ENCODE measurements at regions not wholly inside any gene's neighbourhood (a gene's known extent, or its start where the extent isn't known, plus 50 kb on each side); places are given as distances from the start of the nearest gene placed in this dataset.

DNA sequence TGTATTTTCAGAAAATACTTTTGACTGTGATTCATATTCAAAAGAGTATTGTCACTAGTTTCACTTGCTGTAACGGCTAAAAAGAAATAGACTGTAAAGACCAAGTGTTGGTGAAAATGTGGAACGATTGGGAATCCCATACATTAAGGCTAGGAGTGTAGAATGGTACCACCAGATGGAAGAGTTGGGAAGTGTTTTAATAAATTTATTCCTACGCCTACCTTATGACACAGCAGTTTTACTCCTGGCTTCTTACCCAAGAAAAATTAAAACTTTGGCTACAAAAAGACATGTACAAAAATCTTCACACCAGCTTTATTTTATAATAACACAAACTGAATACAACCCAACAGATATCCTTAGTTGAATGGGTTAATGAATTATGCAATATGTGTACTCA is 256.2 kb downstream of the TAF11L14 start:
- Histone ChIP-seq H3K36me3 (ENCODE audit: control insufficient read depth, insufficient read depth, low read length) (no peaks in the 10 kb centered on the region), H3K9me3 (replicated peaks; ENCODE audit: control insufficient read depth, insufficient read depth, low read depth, low read length) (no peaks in the 10 kb centered on the region), H3K4me1 (replicated peaks in 1 of 2; ENCODE audit: control insufficient read depth in 2 of 2, insufficient read depth in 2 of 2, low read length in 2 of 2) (no peaks in the 10 kb centered on the region), H3K4me3 (no peak overlapping the region), H3K79me2 (ENCODE audit: control insufficient read depth, insufficient read depth, low read length) (no peaks in the 10 kb centered on the region), H4K20me1 (replicated peaks; ENCODE audit: control insufficient read depth, insufficient read depth, low read length) (no peaks in the 10 kb centered on the region), H3K27me3 (ENCODE audit: control insufficient read depth in 2 of 2, insufficient read depth in 2 of 2, low read length in 2 of 2) (no peaks in the 10 kb centered on the region), H3K4me2 (ENCODE audit: insufficient read depth, low read length) (no peak overlapping the region), H3K27ac (ENCODE audit: extremely low read depth, low read depth, low read length) (no peak overlapping the region), H2AFZ (ENCODE audit: low read depth, low read length) (no peak overlapping the region), H3K9ac (ENCODE audit: insufficient read depth in 1 of 2, low read depth in 2 of 2, low read length in 2 of 2) (no peak overlapping the region), H3K9me1 (ENCODE audit: control insufficient read depth, insufficient read depth, low read length) (no peaks in the 10 kb centered on the region)
- TF ChIP-seq POLR2AphosphoS5 (IDR thresholded peaks at IDR 0.05; ENCODE audit: control insufficient read depth, insufficient read depth, low read depth, low read length) (no peak), FOXP1 (CRISPR knock-in tag; IDR thresholded peaks at IDR 0.05) (no peak), FOS (IDR thresholded peaks at IDR 0.05; ENCODE audit: extremely low read depth, insufficient read length) (no peak)
- ATAC-seq = no peak
- intact Hi-C loops (cut with micrococcal nuclease) = no loop called here
- no peak for DNase-seq (ENCODE audit: extremely low read depth in 1 of 4, low spot score in 3 of 4)
- WGBS (ENCODE audit: insufficient coverage, low coverage, missing lambda C conversion rate) = 0% methylated on average over 3 of the region's 3 CpGs
- CTCF ChIA-PET (ENCODE audit: low intra/inter-chr PET ratio) = no interaction called here
- FAIRE-seq = no peak
- POLR2A ChIA-PET = no interaction called here
- in situ Hi-C loops (cut with MboI) = no loop called here
- no TSS peak for BruUV-seq (replicated peaks)

DNA sequence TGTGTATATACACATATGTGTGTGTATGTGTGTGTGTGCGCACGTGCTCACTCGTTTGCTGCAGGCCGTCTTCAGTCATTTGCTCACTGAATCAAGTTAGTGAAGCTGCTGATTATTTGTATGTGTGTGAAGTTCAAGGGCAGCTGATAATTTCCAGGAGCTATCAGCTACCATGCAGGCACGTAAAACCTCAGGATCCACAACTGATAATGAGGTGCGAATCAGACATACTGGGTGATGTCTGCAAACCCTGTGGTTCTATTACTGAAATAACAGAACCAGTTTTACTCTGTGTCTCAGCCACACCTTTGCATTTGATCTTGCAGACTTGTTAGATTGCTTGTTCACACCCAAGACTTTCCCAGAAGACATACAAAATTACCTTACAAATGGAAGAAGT is 257.6 kb downstream of the TAF11L14 start:
- no peak overlapping the region for H3K27ac ChIP-seq (ENCODE audit: extremely low read depth, low read depth, low read length)
- H3K9ac ChIP-seq (ENCODE audit: insufficient read depth in 1 of 2, low read depth in 2 of 2, low read length in 2 of 2) = no peak overlapping the region
- no peak overlapping the region for H3K4me3 ChIP-seq
- no peaks in the 10 kb centered on the region for H3K4me1 ChIP-seq (replicated peaks in 1 of 2; ENCODE audit: control insufficient read depth in 2 of 2, insufficient read depth in 2 of 2, low read length in 2 of 2)
- H3K27me3 ChIP-seq (ENCODE audit: control insufficient read depth in 2 of 2, insufficient read depth in 2 of 2, low read length in 2 of 2) = no peaks in the 10 kb centered on the region
- no peak overlapping the region for H2AFZ ChIP-seq (ENCODE audit: low read depth, low read length)
- no peaks in the 10 kb centered on the region for H3K79me2 ChIP-seq (ENCODE audit: control insufficient read depth, insufficient read depth, low read length)
- no peak for FAIRE-seq
- H4K20me1 ChIP-seq (replicated peaks; ENCODE audit: control insufficient read depth, insufficient read depth, low read length) = no peaks in the 10 kb centered on the region
- ChIA-PET POLR2A (no interaction called here), CTCF (ENCODE audit: low intra/inter-chr PET ratio) (no interaction called here)
- no peak overlapping the region for H3K4me2 ChIP-seq (ENCODE audit: insufficient read depth, low read length)
- no peaks in the 10 kb centered on the region for H3K36me3 ChIP-seq (ENCODE audit: control insufficient read depth, insufficient read depth, low read length)
- WGBS (ENCODE audit: insufficient coverage, low coverage, missing lambda C conversion rate) = 0% methylated on average over 6 of the region's 6 CpGs
- intact Hi-C loops (cut with micrococcal nuclease) = no loop called here
- in situ Hi-C loops (cut with MboI) = no loop called here
- TF ChIP-seq NR2F6 (CRISPR knock-in tag; IDR thresholded peaks at IDR 0.05) (no peak), MEF2D (tag; conservative IDR thresholded peaks at IDR 0.05; ENCODE audit: low read depth) (no peak), SIX5 (IDR thresholded peaks at IDR 0.05; ENCODE audit: borderline replicate concordance in 1 of 2, insufficient read depth in 1 of 2, low read depth in 1 of 2, low read length in 2 of 2) (no peak)
- BruUV-seq (replicated peaks) = no TSS peak
- no peak for DNase-seq (ENCODE audit: extremely low read depth in 1 of 4, low spot score in 3 of 4)
- H3K9me1 ChIP-seq (ENCODE audit: control insufficient read depth, insufficient read depth, low read length) = no peaks in the 10 kb centered on the region
- no peaks in the 10 kb centered on the region; the same call in 1 of the 2 replicates for H3K9me3 ChIP-seq (replicated peaks; ENCODE audit: control insufficient read depth, insufficient read depth, low read depth, low read length)
- no peak for ATAC-seq
